Stimulated activated CD8-positive, alpha-beta memory T cell treated with anti-CD3 and anti-CD28 coated beads, Interleukin-15, amount 100 ng/mL, for 4 hours (primary cell): ENCODE measurements at regions not wholly inside any gene's neighbourhood (a gene's known extent, or its start where the extent isn't known, plus 50 kb on each side); places are given as distances from the start of the nearest gene placed in this dataset.

Experiments
- DNase-seq, 2 donors: peaks; one replicate each; pipeline ENCODE4 v3.0.0-alpha.2; 2020; ENCODE audit warnings: low read depth in 2 of 2

- DNase-seq: no peak
These were observed 352.2 kb downstream of the IDS start for GRCh38 chrX:149152941-149153340.

DNA sequence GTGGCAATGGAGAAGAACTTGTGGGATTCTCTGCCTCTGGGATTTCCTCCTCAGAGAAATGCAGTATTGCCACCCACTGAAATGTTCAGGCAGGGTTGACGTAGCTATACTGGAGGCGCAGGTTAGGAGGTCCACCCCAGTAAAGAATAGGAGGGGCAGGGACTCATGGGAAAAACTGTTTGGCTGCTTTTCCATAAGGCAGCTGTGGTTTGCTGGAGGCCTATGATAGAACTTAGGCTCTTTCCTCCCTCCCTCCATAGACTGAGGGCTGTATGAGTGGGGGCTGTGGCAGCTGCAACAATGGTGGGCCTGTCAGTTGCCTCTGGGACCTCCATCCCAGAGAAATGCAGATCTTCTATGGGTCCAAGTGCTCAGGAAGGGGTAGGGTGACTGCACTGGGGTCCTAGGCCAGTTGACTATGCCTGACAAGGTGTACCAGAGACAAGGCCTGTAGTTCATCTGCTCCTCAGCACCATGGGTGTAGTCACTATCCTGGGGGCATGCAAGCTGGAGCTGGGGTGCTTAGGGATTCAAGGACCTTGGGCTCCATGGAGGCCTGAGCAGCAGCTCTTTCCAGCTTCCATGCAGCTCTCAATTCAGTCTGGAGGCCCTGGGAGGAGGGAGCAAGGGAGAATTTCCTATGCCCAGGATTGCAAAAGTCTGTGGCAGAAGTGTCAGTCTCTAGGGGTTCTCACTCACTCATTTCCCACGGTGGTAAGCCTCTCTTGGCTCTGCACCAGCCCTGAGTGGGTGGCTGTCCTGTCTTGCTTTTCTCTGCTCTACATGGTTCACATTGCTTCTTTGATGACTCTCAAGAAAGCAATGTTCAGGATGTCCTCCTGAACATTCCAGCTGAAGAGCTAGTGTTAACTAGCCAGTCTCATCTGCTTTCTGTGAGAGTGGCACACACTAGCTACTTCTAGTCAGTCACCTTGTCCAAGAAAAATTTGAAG lies 353.0 kb downstream of the IDS start:
- DNase-seq: no peak

- no peak for DNase-seq
These were observed 359.2 kb downstream of the IDS start for GRCh38 chrX:149145845-149146285.

DNA sequence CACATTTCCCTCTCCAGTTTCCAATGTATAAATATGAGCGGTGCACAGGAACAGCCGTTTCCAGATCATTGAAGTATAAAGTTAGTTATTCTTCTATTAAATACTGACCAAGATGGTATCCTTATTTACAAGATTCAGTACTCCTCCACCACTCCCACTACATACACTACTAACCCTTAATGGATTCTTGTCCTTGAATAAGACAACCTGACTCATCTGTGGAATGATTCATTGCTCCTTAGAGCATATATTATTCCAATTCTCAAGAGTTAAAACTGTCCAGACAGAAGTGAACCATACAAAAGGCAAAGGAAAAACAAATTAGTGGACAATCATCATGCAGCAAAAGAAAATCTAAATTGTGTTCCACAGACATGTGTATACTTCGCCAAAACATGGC lies 373.3 kb downstream of the IDS start:
- DNase-seq: no peak

DNA sequence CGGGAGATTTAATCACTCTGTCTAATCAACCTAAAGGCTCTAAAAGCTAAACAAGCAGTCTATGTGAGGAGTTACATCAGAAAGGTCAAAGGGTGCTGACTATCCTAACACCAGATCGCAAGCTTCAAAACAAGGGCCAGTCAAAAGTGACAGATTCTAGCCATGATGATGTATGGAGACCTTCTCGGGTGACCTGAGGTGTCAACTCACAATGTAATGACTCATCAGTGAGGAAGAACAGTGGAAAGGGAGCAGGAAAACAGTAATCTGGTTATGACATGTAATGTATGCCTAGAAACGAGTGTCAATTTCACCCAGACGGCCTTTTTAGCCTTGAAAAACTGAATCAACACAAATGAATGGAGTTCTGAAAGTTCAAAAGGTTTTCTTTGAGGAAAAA lies 375.3 kb downstream of the IDS start:
- no peak for DNase-seq

DNA sequence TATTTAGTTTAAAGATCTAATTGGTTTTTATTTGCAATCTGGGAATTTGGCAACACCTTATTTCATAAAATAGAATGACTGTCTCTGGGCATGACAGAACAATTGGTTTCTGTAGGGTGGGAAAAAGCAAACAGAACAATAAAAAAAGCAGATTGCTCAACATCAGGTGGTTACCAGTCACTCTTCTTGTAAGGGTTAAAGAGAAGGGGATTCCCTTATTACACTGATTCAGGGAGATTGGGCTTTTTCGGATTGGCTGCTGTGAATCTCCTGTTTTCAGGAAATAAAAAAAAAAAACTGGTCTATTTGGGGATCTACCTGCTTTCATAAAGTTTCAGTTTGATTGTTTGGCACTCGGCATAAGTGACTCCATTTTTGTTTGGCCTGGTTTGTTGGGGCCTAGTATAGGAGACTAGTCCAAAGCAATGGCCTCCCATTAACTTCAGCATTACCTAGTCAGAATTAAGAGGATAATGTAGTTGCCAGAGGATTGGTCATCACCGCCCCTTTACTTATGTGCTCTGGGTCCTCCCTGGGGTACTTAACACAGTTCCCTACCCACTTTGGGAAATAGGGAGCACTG lies 380.5 kb downstream of the IDS start:
- DNase-seq: no peak

- no peak for DNase-seq
These were observed 383.7 kb downstream of the IDS start for GRCh38 chrX:149121206-149121920.

DNA sequence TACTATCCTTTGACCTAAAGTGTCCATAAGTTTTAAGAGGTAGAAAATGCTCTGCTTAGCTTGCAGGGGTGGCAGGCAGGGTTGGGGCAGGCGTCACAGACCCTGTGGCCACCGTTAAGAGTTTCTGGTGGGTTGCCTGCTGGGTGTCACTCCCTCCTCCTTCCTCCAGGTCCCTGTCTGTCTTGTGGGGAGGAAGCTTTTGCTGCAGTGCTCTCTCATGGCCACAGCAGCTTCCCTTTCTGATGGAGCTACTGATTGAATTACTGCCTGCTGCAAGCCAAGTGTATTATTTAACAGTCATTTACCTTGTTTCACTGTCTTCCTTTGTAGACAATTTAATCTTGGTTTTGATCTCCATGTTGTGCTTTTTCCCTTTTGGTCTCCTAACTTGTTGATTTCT lies 384.6 kb downstream of the IDS start:
- no peak for DNase-seq

DNA sequence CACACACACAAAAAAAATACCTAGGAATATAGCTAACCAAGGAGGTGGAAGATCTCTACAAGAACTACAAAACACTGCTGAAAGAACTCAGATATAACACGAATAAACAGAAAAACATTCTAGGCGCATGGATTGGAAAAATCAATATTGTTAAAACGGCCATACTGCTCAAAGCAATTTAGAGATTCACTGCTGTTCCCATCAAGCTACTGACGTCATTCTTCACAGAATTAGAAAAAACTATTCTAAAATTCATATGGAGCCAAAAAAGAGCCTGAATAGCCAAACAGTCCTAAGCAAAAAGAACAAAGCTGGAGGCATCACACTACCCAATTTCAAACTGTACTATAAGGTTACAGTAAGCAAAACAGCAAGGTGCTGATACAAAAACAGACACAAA lies 390.2 kb downstream of the IDS start:
- no peak for DNase-seq

GRCh38 chrX:149114001-149114400 lies 391.1 kb downstream of the IDS start:
- no peak for DNase-seq

DNA sequence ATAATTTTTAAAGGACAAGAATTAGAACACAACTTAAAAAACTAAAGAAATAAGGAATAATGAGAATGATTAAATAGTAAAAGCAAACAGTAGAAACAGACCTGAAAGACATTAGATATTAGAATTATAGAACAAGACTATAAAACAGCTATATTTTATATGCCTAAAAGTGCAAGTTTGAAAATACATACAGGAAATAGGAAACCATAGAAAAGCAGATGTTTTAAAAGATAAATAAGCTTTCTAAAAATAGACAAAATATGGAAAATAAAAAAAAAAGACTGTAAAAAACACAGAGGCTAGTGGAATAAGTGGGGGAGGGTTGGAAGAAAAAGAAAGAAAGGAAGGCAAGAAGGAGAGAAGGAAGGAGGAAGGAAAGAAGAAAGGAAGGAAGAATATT lies 407.3 kb downstream of the IDS start:
- DNase-seq: no peak

GRCh38 chrX:149092179-149092578 lies 412.9 kb downstream of the IDS start:
- no peak for DNase-seq

- DNase-seq: no peak
These were observed 425.2 kb downstream of the IDS start for GRCh38 chrX:149079805-149080406.

GRCh38 chrX:149074398-149074797 lies 430.7 kb downstream of the IDS start:
- DNase-seq: no peak

DNA sequence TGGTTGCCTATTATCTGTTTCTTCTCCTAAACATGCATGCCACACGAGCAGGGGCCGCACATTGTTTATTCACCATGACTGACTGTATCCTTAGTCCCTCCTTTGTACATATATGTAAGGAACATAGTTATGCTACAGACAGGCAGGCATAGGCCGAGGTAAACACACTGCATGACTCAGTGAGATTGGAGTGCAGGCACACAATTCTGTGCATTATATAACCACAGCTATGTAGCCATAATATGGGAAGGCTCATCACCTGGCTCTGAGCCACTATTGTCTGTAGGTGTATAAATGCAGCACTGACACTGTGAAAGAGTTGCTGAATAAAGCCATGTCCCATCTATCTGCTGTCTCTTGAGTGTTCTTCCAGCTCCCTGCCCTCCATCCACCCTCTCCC lies 431.6 kb downstream of the IDS start:
- DNase-seq: no peak

- no peak for DNase-seq
These were observed 435.2 kb downstream of the IDS start for GRCh38 chrX:149069899-149070298.

DNA sequence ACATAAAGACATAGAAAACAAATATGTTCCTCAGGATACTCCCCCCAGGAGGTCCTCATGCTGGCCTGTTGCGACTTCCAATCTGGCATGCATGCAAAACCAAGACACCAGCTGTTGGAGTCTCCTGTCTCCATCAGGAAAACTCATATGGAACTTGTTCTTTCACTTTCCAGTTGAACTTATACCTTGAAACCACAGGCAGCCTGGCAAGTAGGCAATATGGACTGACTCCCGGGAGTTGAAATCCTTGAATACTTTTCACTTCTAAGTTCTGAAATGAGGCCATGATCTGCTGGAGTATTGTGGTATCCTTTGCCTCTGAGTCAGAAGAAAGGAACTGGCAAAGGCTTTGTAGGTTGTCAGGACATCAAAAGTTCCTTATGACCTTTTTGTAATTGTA lies 444.2 kb downstream of the IDS start:
- no peak for DNase-seq
